ENCODE measurements at regions not wholly inside any gene's neighbourhood (a gene's known extent, or its start where the extent isn't known, plus 50 kb on each side); places are given as distances from the start of the nearest gene placed in this dataset.

DNA sequence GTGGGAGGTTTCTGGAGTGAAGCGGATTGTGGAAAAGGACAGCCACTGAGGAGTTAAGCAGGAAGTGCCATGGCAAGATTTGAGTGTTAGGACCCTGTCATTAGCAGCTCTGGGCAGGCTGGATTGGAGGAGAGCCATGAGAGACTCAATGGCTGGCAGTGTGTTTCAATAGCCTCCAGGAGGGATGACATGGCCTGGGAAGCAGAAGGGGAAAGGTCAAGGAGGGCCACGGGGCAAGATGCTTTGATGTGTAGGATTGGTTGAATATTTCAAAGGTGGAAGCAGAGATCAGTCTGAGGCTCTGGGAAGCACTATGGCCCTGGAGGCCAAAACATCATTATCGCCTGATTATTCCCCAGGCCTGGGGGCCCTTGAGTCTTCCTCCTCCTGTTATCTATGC is 229.0 kb upstream of the HS6ST1 start:
- H3K27me3 ChIP-seq (ENCODE audit: insufficient read depth, low read depth): no peaks in the 10 kb centered on the region
- no peaks in the 10 kb centered on the region for H3K4me1 ChIP-seq (replicated peaks; ENCODE audit: insufficient read depth)
- no peak overlapping the region for H3K4me2 ChIP-seq
- ChIA-PET POLR2A (ENCODE audit: unreplicated experiment) (interaction anchor here (0.6 kb wide), 1 partner anchor 58 kb away, joined by 4 read pairs; no protein-coding TSS in a partner anchor), CTCF (no interaction called here)
- H3K27ac ChIP-seq: no peak overlapping the region
- intact Hi-C loops (cut with micrococcal nuclease; ENCODE audit: unreplicated experiment): no loop called here
- H3F3A ChIP-seq (ENCODE audit: insufficient read depth, low read depth): no peaks in the 10 kb centered on the region
- no peak overlapping the region for H2AFZ ChIP-seq
- no peak overlapping the region for H3K4me3 ChIP-seq
- TF ChIP-seq EZH2 (IDR thresholded peaks at IDR 0.05; ENCODE audit: low read depth): no peak
- TF ChIP-seq, protein P1, sequence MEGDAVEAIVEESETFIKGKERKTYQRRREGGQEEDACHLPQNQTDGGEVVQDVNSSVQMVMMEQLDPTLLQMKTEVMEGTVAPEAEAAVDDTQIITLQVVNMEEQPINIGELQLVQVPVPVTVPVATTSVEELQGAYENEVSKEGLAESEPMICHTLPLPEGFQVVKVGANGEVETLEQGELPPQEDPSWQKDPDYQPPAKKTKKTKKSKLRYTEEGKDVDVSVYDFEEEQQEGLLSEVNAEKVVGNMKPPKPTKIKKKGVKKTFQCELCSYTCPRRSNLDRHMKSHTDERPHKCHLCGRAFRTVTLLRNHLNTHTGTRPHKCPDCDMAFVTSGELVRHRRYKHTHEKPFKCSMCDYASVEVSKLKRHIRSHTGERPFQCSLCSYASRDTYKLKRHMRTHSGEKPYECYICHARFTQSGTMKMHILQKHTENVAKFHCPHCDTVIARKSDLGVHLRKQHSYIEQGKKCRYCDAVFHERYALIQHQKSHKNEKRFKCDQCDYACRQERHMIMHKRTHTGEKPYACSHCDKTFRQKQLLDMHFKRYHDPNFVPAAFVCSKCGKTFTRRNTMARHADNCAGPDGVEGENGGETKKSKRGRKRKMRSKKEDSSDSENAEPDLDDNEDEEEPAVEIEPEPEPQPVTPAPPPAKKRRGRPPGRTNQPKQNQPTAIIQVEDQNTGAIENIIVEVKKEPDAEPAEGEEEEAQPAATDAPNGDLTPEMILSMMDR (conservative IDR thresholded peaks at IDR 0.05): no peak
- BruUV-seq (replicated peaks): no TSS peak
- H3K36me3 ChIP-seq (ENCODE audit: low read depth): no peaks in the 10 kb centered on the region
- DNase-seq: no peak
- H3K9me3 ChIP-seq (ENCODE audit: insufficient read depth, low read depth): no peaks in the 10 kb centered on the region
- H3K79me2 ChIP-seq (ENCODE audit: low read depth): no peaks in the 10 kb centered on the region
- no peaks in the 10 kb centered on the region for H4K20me1 ChIP-seq (ENCODE audit: insufficient read depth)
- no peaks in the 10 kb centered on the region for H3K9me2 ChIP-seq (ENCODE audit: insufficient read depth)

DNA sequence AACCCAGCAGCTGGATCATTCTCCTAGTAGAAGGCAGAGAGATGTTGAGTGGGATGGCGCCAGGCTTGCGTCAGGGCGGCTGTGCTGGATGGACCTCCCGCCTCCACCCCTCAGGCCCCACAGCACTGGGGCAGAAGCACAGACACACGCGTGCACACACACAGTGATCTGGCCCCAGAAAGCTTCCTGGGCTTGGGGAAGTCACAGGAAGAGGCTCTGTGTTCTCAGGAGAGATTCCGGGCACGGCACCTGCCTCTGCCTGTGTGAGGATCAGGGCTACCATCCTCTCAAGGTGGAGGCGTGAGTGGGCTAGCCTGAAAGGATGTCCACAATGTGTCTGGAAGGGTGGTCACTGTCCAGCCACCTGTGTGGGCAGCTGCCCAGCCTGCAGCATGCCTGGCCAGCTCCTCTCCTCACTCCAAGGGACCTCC is 229.8 kb upstream of the HS6ST1 start:
- no peaks in the 10 kb centered on the region for H3K9me3 ChIP-seq (ENCODE audit: insufficient read depth, low read depth)
- no peaks in the 10 kb centered on the region for H3K36me3 ChIP-seq (ENCODE audit: low read depth)
- DNase-seq: no peak
- no peak overlapping the region for H3K27ac ChIP-seq
- no peaks in the 10 kb centered on the region for H4K20me1 ChIP-seq (ENCODE audit: insufficient read depth)
- TF ChIP-seq EZH2 (IDR thresholded peaks at IDR 0.05; ENCODE audit: low read depth): no peak
- TF ChIP-seq, protein P1 (conservative IDR thresholded peaks at IDR 0.05): no peak
- H3K4me1 ChIP-seq (replicated peaks; ENCODE audit: insufficient read depth): no peaks in the 10 kb centered on the region
- H3K79me2 ChIP-seq (ENCODE audit: low read depth): no peaks in the 10 kb centered on the region
- POLR2A ChIA-PET (ENCODE audit: unreplicated experiment): no interaction called here
- no peaks in the 10 kb centered on the region for H3F3A ChIP-seq (ENCODE audit: insufficient read depth, low read depth)
- H3K9me2 ChIP-seq (ENCODE audit: insufficient read depth): no peaks in the 10 kb centered on the region
- intact Hi-C loops (cut with micrococcal nuclease; ENCODE audit: unreplicated experiment): no loop called here
- CTCF ChIA-PET: no interaction called here
- no peak overlapping the region for H2AFZ ChIP-seq
- H3K4me2 ChIP-seq: no peak overlapping the region
- no peak overlapping the region for H3K4me3 ChIP-seq
- no peaks in the 10 kb centered on the region for H3K27me3 ChIP-seq (ENCODE audit: insufficient read depth, low read depth)
- no TSS peak for BruUV-seq (replicated peaks)

DNA sequence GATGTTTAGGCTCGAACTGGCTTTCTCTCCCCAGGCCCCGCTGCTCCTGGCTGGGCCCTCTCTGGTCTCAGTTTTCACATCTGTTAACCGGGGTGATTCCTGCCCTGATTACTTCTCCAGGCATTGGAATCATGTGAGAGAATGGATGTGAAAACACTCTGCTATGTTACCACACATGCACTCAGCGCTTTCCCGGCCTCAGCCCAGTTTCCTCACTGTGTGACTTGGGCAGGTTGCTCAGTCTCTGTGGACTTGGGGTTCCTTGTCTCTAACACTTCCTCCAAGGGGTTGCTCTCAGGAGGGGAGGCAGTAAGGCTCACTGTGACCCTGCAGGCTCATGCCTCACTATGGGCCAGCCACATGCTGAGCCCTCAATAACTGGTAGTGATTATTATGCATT is 230.4 kb upstream of the HS6ST1 start:
- Histone ChIP-seq H2AFZ (no peak overlapping the region; the same call in 1 of the 2 replicates), H3K4me2 (no peak overlapping the region), H3K36me3 (ENCODE audit: low read depth) (no peaks in the 10 kb centered on the region), H3K27me3 (ENCODE audit: insufficient read depth, low read depth) (no peaks in the 10 kb centered on the region), H3K79me2 (ENCODE audit: low read depth) (no peaks in the 10 kb centered on the region), H3K4me1 (replicated peaks; ENCODE audit: insufficient read depth) (no peaks in the 10 kb centered on the region), H3F3A (ENCODE audit: insufficient read depth, low read depth) (no peaks in the 10 kb centered on the region), H4K20me1 (ENCODE audit: insufficient read depth) (no peaks in the 10 kb centered on the region), H3K4me3 (no peak overlapping the region), H3K9me2 (ENCODE audit: insufficient read depth) (no peaks in the 10 kb centered on the region), H3K27ac (no peak overlapping the region), H3K9me3 (ENCODE audit: insufficient read depth, low read depth) (no peaks in the 10 kb centered on the region)
- ChIA-PET POLR2A (ENCODE audit: unreplicated experiment) (no interaction called here), CTCF (no interaction called here)
- TF ChIP-seq EZH2 (IDR thresholded peaks at IDR 0.05; ENCODE audit: low read depth): no peak
- TF ChIP-seq, protein P1 (conservative IDR thresholded peaks at IDR 0.05): no peak
- intact Hi-C loops (cut with micrococcal nuclease; ENCODE audit: unreplicated experiment): no loop called here
- DNase-seq: no peak
- BruUV-seq (replicated peaks): no TSS peak
